GM18873 (cell line): ENCODE measurements at regions not wholly inside any gene's neighbourhood (a gene's known extent, or its start where the extent isn't known, plus 50 kb on each side); places are given as distances from the start of the nearest gene placed in this dataset.

ENCODE experiments used
- ATAC-seq: cut with Tn5 transposase; IDR thresholded peaks from one replicate; pipeline ENCODE4 v1.9.1; 2021; ENCODE audit warnings: mild to moderate bottlenecking, moderate library complexity, moderate number of reproducible peaks; ENCODE audit not compliant: unreplicated experiment, low FRiP score

GRCh38 chr5:54659700-54660131 is 142.2 kb downstream of the SNX18 start:
- ATAC-seq, result no peak

DNA sequence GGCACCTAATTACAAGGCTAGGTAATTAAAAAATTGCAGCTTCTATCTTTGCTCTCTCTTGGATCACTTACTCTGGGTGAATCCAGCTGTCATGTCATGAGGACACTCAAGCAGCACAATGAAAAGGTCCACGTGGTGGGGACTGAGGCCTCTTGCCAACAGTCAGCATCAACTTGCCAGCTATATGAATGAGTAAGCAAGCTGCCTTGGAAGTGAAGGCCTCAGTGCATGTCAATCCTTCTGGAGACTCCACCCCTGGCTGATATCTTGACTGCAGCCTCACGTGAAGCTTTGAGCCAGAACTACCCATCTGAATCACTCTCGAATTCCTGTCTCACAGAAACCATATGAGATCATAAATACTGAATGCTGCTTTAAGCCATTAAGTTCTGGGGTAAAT is 140.5 kb downstream of the SNX18 start:
- ATAC-seq, result no peak

GRCh38 chr5:54656261-54656728 is 138.7 kb downstream of the SNX18 start:
- no peak for ATAC-seq

GRCh38 chr5:54655761-54656160 is 138.2 kb downstream of the SNX18 start:
- no peak for ATAC-seq

GRCh38 chr5:54655266-54655665 is 137.7 kb downstream of the SNX18 start:
- ATAC-seq, result no peak

- ATAC-seq, result no peak
These were observed 136.5 kb downstream of the SNX18 start for GRCh38 chr5:54653956-54654614.

GRCh38 chr5:54651482-54652076 is 134.0 kb downstream of the SNX18 start:
- ATAC-seq, result no peak

- ATAC-seq, result no peak
These were observed 131.5 kb downstream of the SNX18 start for GRCh38 chr5:54649041-54649504.

DNA sequence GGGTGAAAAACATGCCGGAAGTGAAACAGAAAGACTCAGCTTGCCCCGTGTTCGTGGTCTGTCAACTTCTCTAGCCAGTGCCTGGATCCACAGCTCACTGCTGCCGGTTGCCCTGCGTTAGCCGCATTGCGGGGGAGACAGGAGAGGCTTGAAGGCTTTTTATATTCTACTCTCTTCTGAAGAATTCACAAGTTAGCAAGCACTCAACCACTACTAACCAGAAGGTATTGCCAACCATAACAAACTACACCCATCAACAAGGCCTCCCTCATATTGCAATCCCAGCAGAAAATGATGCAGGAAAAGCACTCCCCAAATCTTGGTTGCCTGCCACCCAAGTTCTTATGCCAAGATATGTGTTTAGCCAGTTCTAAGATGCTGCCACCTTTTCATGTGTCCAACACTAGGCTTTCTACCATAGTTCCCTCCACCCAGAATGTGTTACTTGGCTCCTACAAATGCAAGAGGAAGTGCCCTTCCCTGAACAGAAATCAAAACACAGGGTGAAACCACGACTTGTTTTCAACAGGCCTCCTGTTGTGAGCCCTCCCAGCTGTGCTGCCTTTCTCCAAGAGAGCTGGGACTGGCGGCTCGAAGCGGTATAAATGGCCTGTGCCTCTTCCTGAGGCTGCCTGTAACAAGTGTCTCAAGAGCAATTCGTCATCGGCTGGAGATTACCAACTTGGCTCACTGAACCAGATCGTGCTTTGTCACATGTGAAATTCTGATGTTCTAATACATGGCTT is 129.0 kb downstream of the SNX18 start:
- peak; percentile 86 for ATAC-seq

DNA sequence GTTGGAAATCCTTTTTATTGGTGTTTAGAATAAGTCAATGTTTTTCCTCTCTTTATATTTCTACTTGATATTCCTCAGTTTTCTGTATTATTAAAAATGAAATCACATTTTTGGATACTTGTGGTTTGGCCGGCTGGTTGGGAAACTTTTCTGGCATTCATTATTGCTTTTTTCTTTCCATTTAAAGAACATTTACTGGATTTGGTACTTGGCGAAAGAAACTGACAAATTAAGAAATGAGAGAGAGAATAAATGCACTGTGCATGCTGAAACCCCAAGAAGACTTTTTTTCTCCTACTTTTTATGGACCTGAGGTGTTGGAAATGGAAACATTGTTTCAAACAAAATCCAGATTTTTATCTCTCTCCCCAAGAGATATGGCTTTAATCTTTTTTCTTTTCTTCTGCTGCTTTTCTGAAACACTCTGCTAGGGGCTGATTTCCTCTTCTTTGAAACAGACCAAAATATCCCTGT is 128.4 kb downstream of the SNX18 start:
- no peak for ATAC-seq

DNA sequence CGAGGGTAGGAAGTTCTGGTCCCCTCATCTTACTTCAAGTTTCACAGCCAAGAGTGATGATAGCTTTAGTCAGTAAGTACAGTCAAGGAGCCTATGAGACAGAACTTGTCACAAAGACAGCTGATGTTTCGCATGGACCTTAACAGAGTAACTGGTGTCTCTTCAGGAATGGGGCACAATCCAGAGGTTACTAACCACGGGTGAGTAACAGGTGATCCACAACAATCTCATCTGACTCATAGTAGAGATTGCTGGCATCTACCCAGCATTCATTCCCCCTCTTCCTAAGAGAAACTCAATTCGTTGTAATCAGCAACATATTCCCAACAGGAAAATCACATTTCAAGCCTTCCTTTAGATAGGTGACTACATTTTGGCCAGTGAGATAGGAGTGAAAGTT is 126.7 kb downstream of the SNX18 start:
- ATAC-seq, result no peak

DNA sequence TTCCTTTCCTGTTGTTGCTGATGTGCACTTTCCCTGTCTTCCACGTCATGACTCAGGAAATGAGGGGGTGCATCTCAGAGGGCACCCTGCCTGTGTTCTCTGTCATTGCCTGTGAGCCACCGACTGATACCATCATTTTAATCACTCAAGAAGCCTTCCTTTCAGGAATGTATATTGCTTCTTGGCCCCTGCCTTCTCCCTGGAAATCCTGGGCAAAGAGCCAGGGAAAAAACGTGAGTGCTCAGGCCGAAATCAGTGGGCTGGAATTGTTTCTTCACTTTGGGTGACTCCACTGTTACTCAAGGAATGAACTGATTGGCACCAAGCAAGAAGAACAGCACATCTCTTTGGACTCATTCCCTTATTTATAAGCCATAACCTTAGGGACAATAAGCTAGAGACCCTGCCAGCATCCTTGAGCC is 126.1 kb downstream of the SNX18 start:
- no peak for ATAC-seq

GRCh38 chr5:54639621-54640020 is 122.1 kb downstream of the SNX18 start:
- ATAC-seq, result no peak

GRCh38 chr5:54638106-54638505 is 120.5 kb downstream of the SNX18 start:
- ATAC-seq, result no peak

GRCh38 chr5:54637654-54638053 is 120.1 kb downstream of the SNX18 start:
- ATAC-seq, result no peak

- ATAC-seq, result no peak
These were observed 116.5 kb downstream of the SNX18 start for GRCh38 chr5:54634089-54634488.

DNA sequence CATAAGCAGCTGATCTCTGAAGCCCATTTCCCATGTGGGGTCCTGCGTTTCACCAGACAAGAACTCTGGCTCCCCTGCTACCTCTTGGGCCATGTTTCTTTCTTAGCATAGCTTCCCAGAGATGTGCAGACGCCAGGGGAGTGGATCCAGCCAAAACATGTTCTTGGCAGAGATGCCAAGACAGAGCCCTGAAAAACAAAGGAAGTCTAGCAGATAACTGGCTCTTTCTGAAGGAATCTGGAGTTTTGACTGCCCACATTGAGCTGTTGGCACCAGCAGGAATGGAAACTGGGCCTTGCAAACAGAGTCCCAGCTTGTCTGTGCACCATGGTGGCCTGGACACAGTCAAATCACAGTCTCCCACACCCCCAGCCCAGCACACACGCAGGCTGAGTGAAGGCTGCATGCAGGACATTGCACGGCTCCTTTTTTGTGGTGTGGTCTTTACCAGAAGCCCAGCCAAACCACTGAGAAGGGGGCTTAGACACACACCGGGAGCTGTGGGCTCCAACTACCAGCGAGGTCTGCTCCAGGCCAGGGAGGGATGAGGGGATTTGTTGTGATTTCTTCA is 114.7 kb downstream of the SNX18 start:
- ATAC-seq, result no peak

- no peak for ATAC-seq
These were observed 113.3 kb downstream of the SNX18 start for GRCh38 chr5:54630738-54631359.

DNA sequence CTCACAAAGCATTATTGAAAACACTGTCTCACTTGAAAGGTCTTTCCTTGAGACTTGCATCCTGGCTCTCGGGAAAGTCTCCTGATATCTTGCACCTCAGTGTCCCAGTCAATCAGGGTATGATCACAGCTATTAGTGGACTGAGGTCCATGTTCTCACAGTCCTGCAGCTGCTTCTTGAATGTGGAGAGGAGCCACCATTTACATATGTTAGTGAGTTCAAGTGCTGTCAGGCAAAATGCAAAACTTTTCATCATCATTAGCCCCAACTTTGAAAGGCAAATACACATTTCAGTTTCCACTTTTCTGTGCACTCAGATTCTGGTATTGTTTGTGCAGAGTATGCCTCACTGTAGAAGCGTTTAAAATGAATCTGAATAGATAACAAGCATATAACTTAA is 111.6 kb downstream of the SNX18 start:
- ATAC-seq, result no peak

GRCh38 chr5:54628050-54628449 is 110.5 kb downstream of the SNX18 start:
- no peak for ATAC-seq

DNA sequence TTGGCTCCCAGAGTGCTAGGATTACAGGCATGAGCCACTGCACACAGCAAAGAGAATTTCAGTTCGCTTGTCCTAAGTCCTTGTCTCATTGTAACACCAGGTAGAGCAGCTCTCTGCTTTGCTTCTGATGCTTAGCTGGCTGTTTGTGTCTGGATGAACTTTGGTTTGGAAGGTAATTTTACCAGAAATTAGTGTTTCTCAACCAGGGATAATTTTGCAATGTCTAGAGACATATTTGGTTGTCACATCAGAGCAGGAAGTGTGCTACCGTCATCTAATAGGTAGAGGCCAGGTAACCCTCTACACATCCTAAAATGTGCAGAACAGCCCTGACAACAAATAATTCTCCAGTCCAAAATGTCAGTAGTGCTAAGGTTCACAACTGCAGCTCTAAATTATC is 108.8 kb downstream of the SNX18 start:
- ATAC-seq, result no peak
